HEK293 (cell line): ENCODE measurements at regions not wholly inside any gene's neighbourhood (a gene's known extent, or its start where the extent isn't known, plus 50 kb on each side); places are given as distances from the start of the nearest gene placed in this dataset.

Source experiments
- CTCF ChIA-PET: fragments of 350-600 bp; formaldehyde crosslinking; extraction: SDS; loops from one replicate; lab custom pipeline; 2021; ENCODE audit warnings: antibody characterized with exemption; lab: Yijun Ruan, JAX
- POLR2A ChIA-PET: fragments of 300-600 bp; formaldehyde crosslinking; extraction: SDS; loops from one replicate; lab custom pipeline; 2020; ENCODE audit warnings: antibody characterized with exemption, inconsistent platforms; lab: Yijun Ruan, JAX
- H3K27ac ChIP-seq: fragments of 200-500 bp; sonication (Bioruptor generic); 2 replicates; pipeline ENCODE4 v1.5.1; 2014; ENCODE audit warnings: low read depth, low read length, control low read depth, inconsistent platforms; ENCODE audit errors: extremely low read depth
- H3K36me3 ChIP-seq, 2 experiments: fragments of 200-500 bp in 1 of 2; sonication (Bioruptor generic) in 1 of 2; 1 replicate in 1 of 2; 2 replicates in 1 of 2; pipeline ENCODE4 v1.5.1; 2014 to 2017; ENCODE audit warnings: inconsistent platforms in 2 of 2, low read length in 2 of 2; ENCODE audit not compliant: control insufficient read depth in 2 of 2, insufficient read depth in 1 of 2
- H3K4me1 ChIP-seq: fragments of 200-500 bp; sonication (Bioruptor generic); 2 replicates; pipeline ENCODE4 v1.5.1; 2014; ENCODE audit warnings: mild to moderate bottlenecking, low read length, inconsistent platforms; ENCODE audit not compliant: control insufficient read depth, insufficient read depth
- H3K4me3 ChIP-seq: 2 replicates; pipeline ENCODE4 v1.5.1; 2011; ENCODE audit warnings: low read depth, mild to moderate bottlenecking, control low read depth, low read length, moderate library complexity
- H3K9me3 ChIP-seq: fragments of 200-500 bp; sonication (Bioruptor generic); 2 replicates; pipeline ENCODE4 v1.5.1; 2014; ENCODE audit warnings: low read depth, low read length, inconsistent platforms; ENCODE audit not compliant: control insufficient read depth, insufficient read depth
- AEBP2 ChIP-seq: fragments of 450-650 bp; formaldehyde crosslinking; IDR thresholded peaks from 2 replicates; pipeline ENCODE4 v1.5.1; 2016; ENCODE audit warnings: missing biosample characterization, missing genetic modification characterization, borderline replicate concordance
- HIC1 ChIP-seq: fragments of 450-650 bp; formaldehyde crosslinking; IDR thresholded peaks from 2 replicates; pipeline ENCODE4 v1.5.1; 2016; ENCODE audit warnings: missing biosample characterization, missing genetic modification characterization
- KLF10 ChIP-seq: fragments of 450-650 bp; IDR thresholded peaks from 2 replicates; pipeline ENCODE4 v1.5.1; 2018; ENCODE audit warnings: missing biosample characterization, mild to moderate bottlenecking, missing genetic modification characterization
- KLF17 ChIP-seq: fragments of 450-650 bp; formaldehyde crosslinking; IDR thresholded peaks from 2 replicates; pipeline ENCODE4 v1.5.1; 2016; ENCODE audit warnings: missing biosample characterization, missing genetic modification characterization
- MEIS1 ChIP-seq: sonication (generic); formaldehyde crosslinking; IDR thresholded peaks from 2 replicates; pipeline ENCODE4 v1.8.1; 2022; ENCODE audit warnings: missing genetic modification reagents, mild to moderate bottlenecking, borderline replicate concordance
- SETDB1 ChIP-seq: IDR thresholded peaks from one replicate; pipeline ENCODE4 v1.6.1; 2017; ENCODE audit warnings: mild to moderate bottlenecking, low read length, moderate library complexity, mixed read lengths; ENCODE audit not compliant: insufficient read length
- WT1 ChIP-seq: fragments of 450-650 bp; formaldehyde crosslinking; IDR thresholded peaks from 2 replicates; pipeline ENCODE4 v1.5.1; 2016; ENCODE audit warnings: missing biosample characterization, missing genetic modification characterization
- ZFP37 ChIP-seq: fragments of 450-650 bp; formaldehyde crosslinking; IDR thresholded peaks from 2 replicates; pipeline ENCODE4 v1.5.1; 2016; ENCODE audit warnings: missing biosample characterization, missing genetic modification characterization
- ZNF157 ChIP-seq: fragments of 450-650 bp; formaldehyde crosslinking; IDR thresholded peaks from 2 replicates; pipeline ENCODE4 v1.5.1; 2016; ENCODE audit warnings: missing biosample characterization, missing genetic modification characterization
- ZNF184 ChIP-seq: fragments of 450-650 bp; IDR thresholded peaks from 2 replicates; pipeline ENCODE4 v1.5.1; 2018; ENCODE audit warnings: missing biosample characterization, mild to moderate bottlenecking, missing genetic modification characterization
- ZNF354C ChIP-seq: fragments of 450-650 bp; formaldehyde crosslinking; IDR thresholded peaks from 2 replicates; pipeline ENCODE4 v1.5.1; 2016; ENCODE audit warnings: missing biosample characterization, missing genetic modification characterization, low read depth, borderline replicate concordance
- ZNF37A ChIP-seq: fragments of 450-650 bp; IDR thresholded peaks from 2 replicates; pipeline ENCODE4 v1.5.1; 2018; ENCODE audit warnings: missing biosample characterization, missing genetic modification characterization
- ZNF747 ChIP-seq: fragments of 450-650 bp; formaldehyde crosslinking; IDR thresholded peaks from 2 replicates; pipeline ENCODE4 v1.5.1; 2016; ENCODE audit warnings: missing biosample characterization, missing genetic modification characterization
- ZNF76 ChIP-seq: fragments of 450-650 bp; formaldehyde crosslinking; IDR thresholded peaks from 2 replicates; pipeline ENCODE4; 2016; ENCODE audit warnings: low read depth, missing biosample characterization, missing genetic modification characterization, borderline replicate concordance
- ZSCAN5A ChIP-seq: fragments of 450-650 bp; formaldehyde crosslinking; IDR thresholded peaks from 2 replicates; pipeline ENCODE4 v1.5.1; 2016; ENCODE audit warnings: missing biosample characterization, missing genetic modification characterization
- TF ChIP-seq, protein P1 (sequence below): fragments of 450-650 bp; formaldehyde crosslinking; IDR thresholded peaks from 2 replicates; pipeline ENCODE4 v1.5.1; 2016; ENCODE audit warnings: missing biosample characterization, missing genetic modification characterization, low read depth
- TF ChIP-seq, protein P2 (sequence below): fragments of 450-650 bp; formaldehyde crosslinking; IDR thresholded peaks from 2 replicates; pipeline ENCODE4 v1.5.1; 2016; ENCODE audit warnings: missing biosample characterization, missing genetic modification characterization
- TF ChIP-seq, protein P3 (sequence below): fragments of 450-650 bp; formaldehyde crosslinking; conservative IDR thresholded peaks from 2 replicates; pipeline ENCODE4 v1.5.1; 2016; ENCODE audit warnings: low read depth, missing biosample characterization, missing genetic modification characterization
- TF ChIP-seq, protein P4 (sequence below): fragments of 450-650 bp; formaldehyde crosslinking; IDR thresholded peaks from 2 replicates; pipeline ENCODE4 v1.5.1; 2016; ENCODE audit warnings: missing biosample characterization, missing genetic modification characterization

DNA sequence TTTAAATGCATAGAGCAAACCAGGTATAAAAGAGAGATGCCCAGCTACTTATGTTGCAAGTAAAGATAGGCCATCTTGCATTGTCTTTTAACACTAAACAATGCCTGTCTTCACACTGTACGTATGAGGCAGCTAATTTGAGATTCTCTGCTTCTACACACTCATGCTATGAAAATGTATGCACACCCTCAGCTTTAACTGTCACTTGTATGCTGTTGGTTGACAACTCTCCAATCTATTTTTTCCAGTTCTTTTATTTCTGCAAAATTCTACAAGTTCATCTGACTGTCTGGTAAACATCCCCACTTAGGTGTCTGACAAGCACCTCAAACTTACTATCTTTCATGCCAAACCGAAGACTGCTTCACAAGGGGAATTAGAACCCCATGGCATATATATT is 131.7 kb upstream of the SOX9 start:
- Histone ChIP-seq H3K27ac (no peak overlapping the region), H3K4me3 (no peak overlapping the region), H3K4me1 (no peaks in the 10 kb centered on the region), H3K9me3 (no peaks in the 10 kb centered on the region), H3K36me3 (no peaks in the 10 kb centered on the region)
- TF ChIP-seq KLF17 (tag by site-specific recombination) = no peak
- no peak for TF ChIP-seq ZNF157 (tag by site-specific recombination)
- no peak for TF ChIP-seq ZNF76 (tag by site-specific recombination)
- TF ChIP-seq, protein P1, sequence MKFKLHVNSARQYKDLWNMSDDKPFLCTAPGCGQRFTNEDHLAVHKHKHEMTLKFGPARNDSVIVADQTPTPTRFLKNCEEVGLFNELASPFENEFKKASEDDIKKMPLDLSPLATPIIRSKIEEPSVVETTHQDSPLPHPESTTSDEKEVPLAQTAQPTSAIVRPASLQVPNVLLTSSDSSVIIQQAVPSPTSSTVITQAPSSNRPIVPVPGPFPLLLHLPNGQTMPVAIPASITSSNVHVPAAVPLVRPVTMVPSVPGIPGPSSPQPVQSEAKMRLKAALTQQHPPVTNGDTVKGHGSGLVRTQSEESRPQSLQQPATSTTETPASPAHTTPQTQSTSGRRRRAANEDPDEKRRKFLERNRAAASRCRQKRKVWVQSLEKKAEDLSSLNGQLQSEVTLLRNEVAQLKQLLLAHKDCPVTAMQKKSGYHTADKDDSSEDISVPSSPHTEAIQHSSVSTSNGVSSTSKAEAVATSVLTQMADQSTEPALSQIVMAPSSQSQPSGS (tag by site-specific recombination) = no peak
- TF ChIP-seq HIC1 (tag by site-specific recombination) = no peak
- no peak for TF ChIP-seq ZSCAN5A (tag by site-specific recombination)
- no peak for TF ChIP-seq ZNF747
- TF ChIP-seq SETDB1 = no peak
- TF ChIP-seq ZNF184 (tag by site-specific recombination) = no peak
- no peak for TF ChIP-seq KLF10 (tag by site-specific recombination)
- TF ChIP-seq MEIS1 (CRISPR knock-in tag) = no peak
- TF ChIP-seq, protein P2, sequence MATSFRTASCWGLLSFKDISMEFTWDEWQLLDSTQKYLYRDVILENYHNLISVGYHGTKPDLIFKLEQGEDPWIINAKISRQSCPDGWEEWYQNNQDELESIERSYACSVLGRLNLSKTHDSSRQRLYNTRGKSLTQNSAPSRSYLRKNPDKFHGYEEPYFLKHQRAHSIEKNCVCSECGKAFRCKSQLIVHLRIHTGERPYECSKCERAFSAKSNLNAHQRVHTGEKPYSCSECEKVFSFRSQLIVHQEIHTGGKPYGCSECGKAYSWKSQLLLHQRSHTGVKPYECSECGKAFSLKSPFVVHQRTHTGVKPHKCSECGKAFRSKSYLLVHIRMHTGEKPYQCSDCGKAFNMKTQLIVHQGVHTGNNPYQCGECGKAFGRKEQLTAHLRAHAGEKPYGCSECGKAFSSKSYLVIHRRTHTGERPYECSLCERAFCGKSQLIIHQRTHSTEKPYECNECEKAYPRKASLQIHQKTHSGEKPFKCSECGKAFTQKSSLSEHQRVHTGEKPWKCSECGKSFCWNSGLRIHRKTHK (tag by site-specific recombination) = no peak
- TF ChIP-seq WT1 (tag by site-specific recombination) = no peak
- no peak for TF ChIP-seq ZFP37 (tag by site-specific recombination)
- POLR2A ChIA-PET = no interaction called here
- CTCF ChIA-PET = interaction anchor here (0.6 to 0.7 kb wide), 2 partner anchors 130 to 199 kb away, joined by 3 to 4 read pairs; no protein-coding TSS in a partner anchor

- ChIA-PET POLR2A (no interaction called here), CTCF (no interaction called here)
- Histone ChIP-seq H3K4me1 (no peaks in the 10 kb centered on the region), H3K36me3 (no peaks in the 10 kb centered on the region), H3K27ac (no peak overlapping the region), H3K4me3 (no peak overlapping the region), H3K9me3 (no peaks in the 10 kb centered on the region)
- TF ChIP-seq, protein P3, sequence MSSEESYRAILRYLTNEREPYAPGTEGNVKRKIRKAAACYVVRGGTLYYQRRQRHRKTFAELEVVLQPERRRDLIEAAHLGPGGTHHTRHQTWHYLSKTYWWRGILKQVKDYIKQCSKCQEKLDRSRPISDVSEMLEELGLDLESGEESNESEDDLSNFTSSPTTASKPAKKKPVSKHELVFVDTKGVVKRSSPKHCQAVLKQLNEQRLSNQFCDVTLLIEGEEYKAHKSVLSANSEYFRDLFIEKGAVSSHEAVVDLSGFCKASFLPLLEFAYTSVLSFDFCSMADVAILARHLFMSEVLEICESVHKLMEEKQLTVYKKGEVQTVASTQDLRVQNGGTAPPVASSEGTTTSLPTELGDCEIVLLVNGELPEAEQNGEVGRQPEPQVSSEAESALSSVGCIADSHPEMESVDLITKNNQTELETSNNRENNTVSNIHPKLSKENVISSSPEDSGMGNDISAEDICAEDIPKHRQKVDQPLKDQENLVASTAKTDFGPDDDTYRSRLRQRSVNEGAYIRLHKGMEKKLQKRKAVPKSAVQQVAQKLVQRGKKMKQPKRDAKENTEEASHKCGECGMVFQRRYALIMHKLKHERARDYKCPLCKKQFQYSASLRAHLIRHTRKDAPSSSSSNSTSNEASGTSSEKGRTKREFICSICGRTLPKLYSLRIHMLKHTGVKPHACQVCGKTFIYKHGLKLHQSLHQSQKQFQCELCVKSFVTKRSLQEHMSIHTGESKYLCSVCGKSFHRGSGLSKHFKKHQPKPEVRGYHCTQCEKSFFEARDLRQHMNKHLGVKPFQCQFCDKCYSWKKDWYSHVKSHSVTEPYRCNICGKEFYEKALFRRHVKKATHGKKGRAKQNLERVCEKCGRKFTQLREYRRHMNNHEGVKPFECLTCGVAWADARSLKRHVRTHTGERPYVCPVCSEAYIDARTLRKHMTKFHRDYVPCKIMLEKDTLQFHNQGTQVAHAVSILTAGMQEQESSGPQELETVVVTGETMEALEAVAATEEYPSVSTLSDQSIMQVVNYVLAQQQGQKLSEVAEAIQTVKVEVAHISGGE (tag by site-specific recombination) = no peak
- no peak for TF ChIP-seq ZNF37A (tag by site-specific recombination)
- TF ChIP-seq, protein P4, sequence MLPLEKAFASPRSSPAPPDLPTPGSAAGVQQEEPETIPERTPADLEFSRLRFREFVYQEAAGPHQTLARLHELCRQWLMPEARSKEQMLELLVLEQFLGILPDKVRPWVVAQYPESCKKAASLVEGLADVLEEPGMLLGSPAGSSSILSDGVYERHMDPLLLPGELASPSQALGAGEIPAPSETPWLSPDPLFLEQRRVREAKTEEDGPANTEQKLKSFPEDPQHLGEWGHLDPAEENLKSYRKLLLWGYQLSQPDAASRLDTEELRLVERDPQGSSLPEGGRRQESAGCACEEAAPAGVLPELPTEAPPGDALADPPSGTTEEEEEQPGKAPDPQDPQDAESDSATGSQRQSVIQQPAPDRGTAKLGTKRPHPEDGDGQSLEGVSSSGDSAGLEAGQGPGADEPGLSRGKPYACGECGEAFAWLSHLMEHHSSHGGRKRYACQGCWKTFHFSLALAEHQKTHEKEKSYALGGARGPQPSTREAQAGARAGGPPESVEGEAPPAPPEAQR (tag by site-specific recombination) = no peak
- TF ChIP-seq ZNF354C (tag by site-specific recombination) = no peak
- no peak for TF ChIP-seq AEBP2
Measured at GRCh38 chr17:71993363-71993762, 127.5 kb upstream of the SOX9 start.
